ENCODE measurements at regions not wholly inside any gene's neighbourhood (a gene's known extent, or its start where the extent isn't known, plus 50 kb on each side); places are given as distances from the start of the nearest gene placed in this dataset.
"Not testable (repeated sequence)": the region's sequence is repeated elsewhere in the genome, so short reads cannot be mapped to it uniquely, and the experiment has no call there.

GRCh38 chr5:94064025-94064424 lies 322.6 kb upstream of the POU5F2 start:
- Histone ChIP-seq H3K79me2 (ENCODE audit: control insufficient read depth, insufficient read depth, low read length, unreplicated experiment) (peaks cover 6% of the 10 kb centered on the region), H3K36me3 (ENCODE audit: insufficient read depth, low read length) (peaks cover 11% of the 10 kb centered on the region; the same call in 1 of the 2 replicates), H3K4me3 (ENCODE audit: low read depth, low read length) (no peak overlapping the region), H3K27ac (ENCODE audit: low read depth, low read length) (no peak overlapping the region), H3K27me3 (ENCODE audit: insufficient read depth, low read length) (no peaks in the 10 kb centered on the region), H3K4me1 (ENCODE audit: control insufficient read depth, insufficient read depth, low read length, unreplicated experiment) (no peaks in the 10 kb centered on the region), H2AFZ (ENCODE audit: low read length, unreplicated experiment) (no peak overlapping the region)

DNA sequence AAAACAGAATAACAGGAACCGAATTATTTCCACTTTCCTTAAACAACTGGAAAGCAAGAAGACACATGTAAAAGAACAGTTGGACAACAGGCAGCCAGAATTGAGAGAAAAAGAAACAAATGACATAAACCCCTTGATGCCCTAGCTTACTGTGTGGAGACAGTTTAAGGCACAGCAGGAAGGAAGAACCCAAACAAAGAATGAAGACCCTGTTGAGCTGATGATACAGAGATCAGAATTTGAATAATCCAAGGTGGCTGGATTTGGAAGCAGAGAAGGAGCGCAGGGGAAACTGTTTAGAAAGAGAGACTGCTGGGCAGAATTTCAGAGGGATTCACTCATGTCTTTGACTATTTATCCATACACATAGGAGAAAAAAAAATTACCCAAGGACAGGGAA lies 316.3 kb upstream of the POU5F2 start:
- no peaks in the 10 kb centered on the region for H3K4me1 ChIP-seq (ENCODE audit: control insufficient read depth, insufficient read depth, low read length, unreplicated experiment)
- H2AFZ ChIP-seq (ENCODE audit: low read length, unreplicated experiment), result no peak overlapping the region
- H3K27ac ChIP-seq (ENCODE audit: low read depth, low read length), result no peak overlapping the region
- H3K36me3 ChIP-seq (ENCODE audit: insufficient read depth, low read length), result no peaks in the 10 kb centered on the region; the same call in 1 of the 2 replicates
- no peaks in the 10 kb centered on the region for H3K27me3 ChIP-seq (ENCODE audit: insufficient read depth, low read length)
- H3K4me3 ChIP-seq (ENCODE audit: low read depth, low read length), result no peak overlapping the region
- peaks cover 3% of the 10 kb centered on the region for H3K79me2 ChIP-seq (ENCODE audit: control insufficient read depth, insufficient read depth, low read length, unreplicated experiment)

GRCh38 chr5:94057217-94057616 lies 315.8 kb upstream of the POU5F2 start:
- Histone ChIP-seq H3K79me2 (ENCODE audit: control insufficient read depth, insufficient read depth, low read length, unreplicated experiment) (peaks cover under 1% of the 10 kb centered on the region), H2AFZ (ENCODE audit: low read length, unreplicated experiment) (no peak overlapping the region), H3K27ac (ENCODE audit: low read depth, low read length) (no peak overlapping the region), H3K4me3 (ENCODE audit: low read depth, low read length) (no peak overlapping the region), H3K4me1 (ENCODE audit: control insufficient read depth, insufficient read depth, low read length, unreplicated experiment) (no peaks in the 10 kb centered on the region), H3K36me3 (ENCODE audit: insufficient read depth, low read length) (no peaks in the 10 kb centered on the region; the same call in 1 of the 2 replicates), H3K27me3 (ENCODE audit: insufficient read depth, low read length) (no peaks in the 10 kb centered on the region)

- not testable (repeated sequence) for H3K27me3 ChIP-seq (ENCODE audit: insufficient read depth, low read length); H3K79me2 ChIP-seq (ENCODE audit: control insufficient read depth, insufficient read depth, low read length, unreplicated experiment); H3K27ac ChIP-seq (ENCODE audit: low read depth, low read length); H2AFZ ChIP-seq (ENCODE audit: low read length, unreplicated experiment); H3K36me3 ChIP-seq (ENCODE audit: insufficient read depth, low read length); H3K4me1 ChIP-seq (ENCODE audit: control insufficient read depth, insufficient read depth, low read length, unreplicated experiment); H3K4me3 ChIP-seq (ENCODE audit: low read depth, low read length)
These were observed 308.0 kb upstream of the POU5F2 start for GRCh38 chr5:94049307-94049922.

- peaks cover 12% of the 10 kb centered on the region for H3K36me3 ChIP-seq (ENCODE audit: insufficient read depth, low read length)
- no peaks in the 10 kb centered on the region for H3K79me2 ChIP-seq (ENCODE audit: control insufficient read depth, insufficient read depth, low read length, unreplicated experiment)
- no peaks in the 10 kb centered on the region for H3K27me3 ChIP-seq (ENCODE audit: insufficient read depth, low read length)
- no peak overlapping the region for H3K4me3 ChIP-seq (ENCODE audit: low read depth, low read length)
- no peaks in the 10 kb centered on the region for H3K4me1 ChIP-seq (ENCODE audit: control insufficient read depth, insufficient read depth, low read length, unreplicated experiment)
- no peak overlapping the region for H3K27ac ChIP-seq (ENCODE audit: low read depth, low read length)
- no peak overlapping the region for H2AFZ ChIP-seq (ENCODE audit: low read length, unreplicated experiment)
These were observed 304.7 kb upstream of the POU5F2 start for GRCh38 chr5:94045839-94046782.

GRCh38 chr5:94043311-94043710 lies 301.9 kb upstream of the POU5F2 start:
- Histone ChIP-seq H3K27ac (ENCODE audit: low read depth, low read length) (no peak overlapping the region), H3K4me3 (ENCODE audit: low read depth, low read length) (no peak overlapping the region), H3K27me3 (ENCODE audit: insufficient read depth, low read length) (no peaks in the 10 kb centered on the region), H3K4me1 (ENCODE audit: control insufficient read depth, insufficient read depth, low read length, unreplicated experiment) (no peaks in the 10 kb centered on the region), H3K36me3 (ENCODE audit: insufficient read depth, low read length) (peaks cover 12% of the 10 kb centered on the region), H3K79me2 (ENCODE audit: control insufficient read depth, insufficient read depth, low read length, unreplicated experiment) (no peaks in the 10 kb centered on the region), H2AFZ (ENCODE audit: low read length, unreplicated experiment) (no peak overlapping the region)

- Histone ChIP-seq H3K27me3 (ENCODE audit: insufficient read depth, low read length) (no peaks in the 10 kb centered on the region), H3K4me1 (ENCODE audit: control insufficient read depth, insufficient read depth, low read length, unreplicated experiment) (no peaks in the 10 kb centered on the region), H3K4me3 (ENCODE audit: low read depth, low read length) (no peak overlapping the region), H3K79me2 (ENCODE audit: control insufficient read depth, insufficient read depth, low read length, unreplicated experiment) (no peaks in the 10 kb centered on the region), H3K36me3 (ENCODE audit: insufficient read depth, low read length) (peaks cover 12% of the 10 kb centered on the region), H3K27ac (ENCODE audit: low read depth, low read length) (no peak overlapping the region), H2AFZ (ENCODE audit: low read length, unreplicated experiment) (no peak overlapping the region)
These were observed 299.3 kb upstream of the POU5F2 start for GRCh38 chr5:94040591-94041148.

GRCh38 chr5:94039101-94039500 lies 297.7 kb upstream of the POU5F2 start:
- Histone ChIP-seq H3K27me3 (ENCODE audit: insufficient read depth, low read length) (no peaks in the 10 kb centered on the region), H3K4me3 (ENCODE audit: low read depth, low read length) (no peak overlapping the region), H3K36me3 (ENCODE audit: insufficient read depth, low read length) (peaks cover 10% of the 10 kb centered on the region), H2AFZ (ENCODE audit: low read length, unreplicated experiment) (no peak overlapping the region), H3K4me1 (ENCODE audit: control insufficient read depth, insufficient read depth, low read length, unreplicated experiment) (no peaks in the 10 kb centered on the region), H3K79me2 (ENCODE audit: control insufficient read depth, insufficient read depth, low read length, unreplicated experiment) (no peaks in the 10 kb centered on the region), H3K27ac (ENCODE audit: low read depth, low read length) (no peak overlapping the region)

GRCh38 chr5:94031631-94032030 lies 290.2 kb upstream of the POU5F2 start:
- no peak overlapping the region for H3K4me3 ChIP-seq (ENCODE audit: low read depth, low read length)
- H3K27me3 ChIP-seq (ENCODE audit: insufficient read depth, low read length), result no peaks in the 10 kb centered on the region
- no peaks in the 10 kb centered on the region for H3K79me2 ChIP-seq (ENCODE audit: control insufficient read depth, insufficient read depth, low read length, unreplicated experiment)
- H3K4me1 ChIP-seq (ENCODE audit: control insufficient read depth, insufficient read depth, low read length, unreplicated experiment), result no peaks in the 10 kb centered on the region
- H2AFZ ChIP-seq (ENCODE audit: low read length, unreplicated experiment), result no peak overlapping the region
- H3K27ac ChIP-seq (ENCODE audit: low read depth, low read length), result no peak overlapping the region
- no peaks in the 10 kb centered on the region for H3K36me3 ChIP-seq (ENCODE audit: insufficient read depth, low read length)

GRCh38 chr5:94028001-94028400 lies 286.6 kb upstream of the POU5F2 start:
- no peaks in the 10 kb centered on the region for H3K36me3 ChIP-seq (ENCODE audit: insufficient read depth, low read length)
- H3K79me2 ChIP-seq (ENCODE audit: control insufficient read depth, insufficient read depth, low read length, unreplicated experiment), result no peaks in the 10 kb centered on the region

More at GRCh38 chr5:94028001-94028400, 286.6 kb upstream of the POU5F2 start:
- Histone ChIP-seq H2AFZ (ENCODE audit: low read length, unreplicated experiment) (no peak overlapping the region), H3K4me3 (ENCODE audit: low read depth, low read length) (no peak overlapping the region), H3K27me3 (ENCODE audit: insufficient read depth, low read length) (no peaks in the 10 kb centered on the region), H3K4me1 (ENCODE audit: control insufficient read depth, insufficient read depth, low read length, unreplicated experiment) (no peaks in the 10 kb centered on the region), H3K27ac (ENCODE audit: low read depth, low read length) (no peak overlapping the region)
